Stimulated activated CD4-positive, alpha-beta T cell treated with anti-CD3 and anti-CD28 coated beads, Interleukin-15, amount 100 ng/mL, for 48 hours (primary cell): ENCODE measurements at regions not wholly inside any gene's neighbourhood (a gene's known extent, or its start where the extent isn't known, plus 50 kb on each side); places are given as distances from the start of the nearest gene placed in this dataset.
"Not testable (repeated sequence)": the region's sequence is repeated elsewhere in the genome, so short reads cannot be mapped to it uniquely, and the experiment has no call there.

ENCODE experiments used
- DNase-seq, 2 donors: peaks; one replicate each; pipeline ENCODE4 v3.0.0-alpha.2; 2020; ENCODE audit warnings: low read depth in 2 of 2

DNA sequence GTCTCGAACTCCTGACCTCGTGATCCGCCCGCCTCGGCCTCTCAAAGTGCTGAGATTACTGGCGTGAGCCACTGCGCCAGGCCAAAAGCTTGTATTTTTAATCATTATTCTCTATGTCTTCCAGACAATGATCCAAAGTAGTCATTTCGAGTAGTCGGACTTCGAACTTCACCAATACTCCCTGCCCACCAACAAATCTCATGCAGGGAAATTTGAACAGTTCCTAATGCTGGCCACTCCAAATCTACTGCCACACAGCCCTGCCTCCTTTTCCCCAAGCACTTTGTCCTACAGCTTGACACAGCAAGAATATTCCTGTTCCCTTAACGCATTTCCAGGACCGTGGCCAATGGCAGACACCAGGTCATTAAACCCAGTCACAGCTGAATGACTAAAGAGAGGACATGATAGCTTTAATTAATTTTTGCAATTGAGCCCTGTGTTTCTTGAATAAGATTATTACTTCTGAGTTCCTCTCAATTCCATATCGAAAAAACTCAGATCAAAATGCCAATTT, 142.3 kb upstream of the NRP1 start:
- DNase-seq: no peak

DNA sequence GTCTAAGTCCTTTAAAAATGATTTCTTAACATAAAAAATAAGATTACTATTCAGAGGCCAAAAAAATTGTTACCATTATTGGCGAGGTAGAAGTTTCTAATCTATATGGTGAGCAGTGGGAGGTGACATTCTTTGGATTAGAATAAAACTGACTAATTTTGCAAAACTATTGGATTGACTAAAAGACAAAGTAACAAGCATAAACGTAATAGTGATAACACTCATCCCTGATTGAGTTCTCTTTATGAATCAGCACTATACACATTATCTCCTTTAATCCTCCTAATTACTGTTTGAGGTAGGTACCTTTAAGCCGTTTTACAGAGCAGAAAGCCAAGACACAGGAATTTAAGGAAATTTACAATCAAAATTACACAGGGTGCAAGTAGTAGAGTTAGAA, 139.2 kb upstream of the NRP1 start:
- no peak for DNase-seq

DNA sequence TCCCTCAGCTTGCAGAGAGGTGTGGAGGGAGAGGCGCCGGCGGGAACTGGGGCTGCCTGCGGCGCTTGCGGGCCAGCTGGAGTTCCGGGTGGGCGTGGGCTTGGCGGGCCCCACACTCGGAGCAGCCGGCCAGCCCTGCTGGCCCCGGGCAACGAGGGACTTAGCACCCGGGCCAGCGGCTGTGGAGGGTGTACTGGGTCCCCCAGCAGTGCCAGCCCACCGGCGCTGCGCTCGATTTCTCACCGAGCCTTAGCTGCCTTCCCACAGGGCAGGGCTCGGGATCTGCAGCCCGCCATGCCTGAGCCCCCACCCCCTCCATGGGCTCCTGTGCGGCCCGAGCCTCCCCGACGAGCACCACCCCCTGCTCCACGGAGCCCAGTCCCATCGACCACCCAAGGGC, 133.5 kb upstream of the NRP1 start:
- not testable (repeated sequence) for DNase-seq

DNA sequence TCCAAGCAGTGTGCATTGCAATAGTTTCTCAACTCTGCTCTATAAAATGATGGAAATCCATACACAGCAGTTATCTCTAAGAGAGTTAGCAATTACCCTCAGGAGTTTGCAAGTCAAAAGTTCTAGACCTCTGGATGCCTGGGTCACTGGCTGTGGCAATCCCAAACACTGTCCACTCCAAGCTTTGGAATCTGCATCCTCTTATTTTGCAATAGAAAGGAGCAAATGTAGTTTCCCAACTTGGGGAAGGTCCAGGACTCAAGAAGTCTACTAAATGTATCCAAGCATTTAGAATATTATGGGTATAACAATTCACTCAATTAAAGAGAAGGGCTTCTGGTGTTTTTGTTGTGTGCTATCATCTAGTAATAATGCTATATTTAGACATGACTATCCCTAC, 131.3 kb upstream of the NRP1 start:
- no peak for DNase-seq

DNA sequence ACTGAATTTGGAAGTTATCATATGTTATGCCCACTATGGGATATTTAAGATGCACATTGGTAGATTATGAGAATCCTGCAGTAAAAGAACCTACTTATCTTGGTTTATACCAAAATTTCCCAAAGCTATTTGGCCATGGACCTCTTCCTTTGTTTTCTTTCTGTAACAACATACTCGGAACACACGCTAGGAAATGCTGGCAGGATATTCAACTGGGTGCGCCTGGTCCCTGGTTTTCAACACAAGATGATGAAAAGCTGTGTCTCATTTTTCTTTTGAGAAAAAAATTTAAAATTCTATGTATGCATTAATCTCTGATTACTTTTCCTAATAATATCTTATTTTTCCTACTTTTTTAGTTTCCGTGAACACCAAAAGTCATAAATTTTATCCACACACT, 128.5 kb upstream of the NRP1 start:
- no peak for DNase-seq

DNA sequence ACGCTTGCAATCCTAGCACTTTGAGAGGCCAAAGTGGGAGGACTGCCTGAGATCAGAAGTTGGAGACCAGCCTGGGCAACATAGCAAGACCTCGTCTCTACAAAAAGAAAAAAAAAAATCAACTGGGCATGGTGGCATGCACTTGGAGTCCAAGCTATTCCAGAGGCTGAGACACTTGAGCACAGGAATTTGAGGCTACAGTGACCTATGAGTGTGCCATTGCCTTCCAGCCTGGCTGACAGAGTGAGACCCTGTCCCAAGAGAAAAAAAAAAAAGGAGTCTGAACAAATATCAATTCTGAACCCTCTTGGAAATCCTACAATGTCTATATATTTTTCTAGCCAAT, 126.8 kb upstream of the NRP1 start:
- no peak for DNase-seq

DNA sequence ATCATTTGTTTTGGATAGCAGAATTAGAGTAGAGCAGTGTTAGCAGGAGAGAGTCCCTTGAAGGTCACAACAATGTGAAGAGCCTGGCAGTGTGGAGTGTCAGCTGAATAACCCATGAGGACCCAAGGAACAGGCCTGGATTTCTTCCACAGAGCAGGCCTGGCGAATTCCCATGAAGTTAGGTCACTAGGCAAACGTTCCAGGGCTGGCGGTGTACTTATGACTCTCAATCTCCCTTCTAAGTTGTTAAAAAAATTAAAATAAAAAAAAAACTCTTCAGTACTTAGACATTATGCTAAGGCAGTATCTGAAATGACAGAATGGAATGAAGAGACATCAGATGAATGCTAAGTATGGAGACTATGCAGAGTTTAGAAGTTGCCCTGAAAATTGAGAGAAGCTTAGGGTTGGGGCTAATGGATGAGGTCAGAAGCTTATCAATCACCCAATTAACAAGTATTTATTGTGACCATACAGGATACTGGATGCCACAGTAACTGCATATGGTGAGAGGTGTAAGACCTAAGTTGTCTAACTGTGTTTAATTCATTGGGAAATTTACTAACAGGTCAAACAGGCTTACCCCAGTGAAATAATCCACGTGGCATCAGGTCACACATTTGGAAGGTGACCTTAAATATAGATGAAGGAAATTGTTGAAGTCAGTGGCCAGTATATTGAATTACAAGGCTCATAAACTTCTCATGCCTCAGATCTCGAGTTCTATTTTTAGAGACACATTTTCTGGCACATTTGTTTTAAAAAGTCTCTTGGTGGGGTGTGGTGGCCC, 126.2 kb upstream of the NRP1 start:
- DNase-seq: no peak

DNA sequence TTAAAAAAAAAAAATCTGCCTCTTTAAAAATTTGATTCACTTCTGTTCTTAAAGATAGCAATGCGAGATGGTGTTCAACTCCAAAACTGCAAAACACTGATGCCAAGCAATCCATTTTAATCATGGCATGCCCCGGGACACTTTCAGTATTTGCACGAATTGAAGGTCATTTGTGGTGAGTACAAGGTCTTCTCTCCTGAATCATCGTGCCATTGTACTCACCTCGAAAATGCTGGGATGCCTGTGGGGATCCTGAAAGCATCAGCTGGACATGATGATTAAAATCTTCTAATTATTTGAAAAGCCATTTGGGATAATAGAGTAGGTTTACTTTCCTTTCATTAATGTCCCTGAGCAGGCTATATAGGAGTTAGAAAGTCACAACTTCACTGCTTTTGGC, 125.1 kb upstream of the NRP1 start:
- DNase-seq: no peak

DNA sequence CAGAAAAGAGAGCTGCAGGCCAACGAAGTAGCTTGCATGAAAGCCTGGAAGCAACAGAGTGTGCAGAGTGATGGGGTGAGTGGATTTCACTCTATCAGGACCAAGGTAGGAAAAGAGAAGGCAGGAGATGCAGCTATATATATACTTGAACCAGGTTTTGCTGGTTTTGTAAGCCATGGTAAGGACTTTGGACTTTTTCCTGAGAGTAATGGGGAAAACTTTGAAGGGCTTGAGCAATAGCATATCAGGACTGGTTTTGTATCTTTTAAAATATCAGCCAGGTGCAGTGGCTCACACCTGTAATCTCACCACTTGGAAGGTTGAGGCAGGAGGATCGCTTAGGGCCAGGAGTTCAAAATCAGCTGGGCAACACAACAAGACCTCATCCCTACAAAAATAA, 120.6 kb upstream of the NRP1 start:
- no peak for DNase-seq

DNA sequence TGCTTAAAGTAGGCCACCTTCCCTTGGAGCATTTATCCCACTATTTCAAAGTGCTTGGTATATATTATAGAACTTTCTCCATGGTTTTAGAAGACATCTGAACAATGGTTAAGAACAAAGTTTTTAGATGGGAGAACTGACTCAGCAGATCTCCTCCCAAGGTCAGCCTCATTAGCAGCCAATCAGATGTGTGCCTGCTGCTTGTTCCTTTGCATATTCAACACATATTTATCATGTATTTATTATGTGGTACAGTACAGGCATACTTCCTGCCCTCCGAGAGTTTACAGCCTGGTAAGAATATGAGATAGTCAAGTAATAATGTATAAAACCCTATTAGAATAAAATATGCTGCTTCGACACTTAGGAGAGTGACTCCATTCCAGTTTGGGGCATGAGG, 120.1 kb upstream of the NRP1 start:
- DNase-seq: no peak

DNA sequence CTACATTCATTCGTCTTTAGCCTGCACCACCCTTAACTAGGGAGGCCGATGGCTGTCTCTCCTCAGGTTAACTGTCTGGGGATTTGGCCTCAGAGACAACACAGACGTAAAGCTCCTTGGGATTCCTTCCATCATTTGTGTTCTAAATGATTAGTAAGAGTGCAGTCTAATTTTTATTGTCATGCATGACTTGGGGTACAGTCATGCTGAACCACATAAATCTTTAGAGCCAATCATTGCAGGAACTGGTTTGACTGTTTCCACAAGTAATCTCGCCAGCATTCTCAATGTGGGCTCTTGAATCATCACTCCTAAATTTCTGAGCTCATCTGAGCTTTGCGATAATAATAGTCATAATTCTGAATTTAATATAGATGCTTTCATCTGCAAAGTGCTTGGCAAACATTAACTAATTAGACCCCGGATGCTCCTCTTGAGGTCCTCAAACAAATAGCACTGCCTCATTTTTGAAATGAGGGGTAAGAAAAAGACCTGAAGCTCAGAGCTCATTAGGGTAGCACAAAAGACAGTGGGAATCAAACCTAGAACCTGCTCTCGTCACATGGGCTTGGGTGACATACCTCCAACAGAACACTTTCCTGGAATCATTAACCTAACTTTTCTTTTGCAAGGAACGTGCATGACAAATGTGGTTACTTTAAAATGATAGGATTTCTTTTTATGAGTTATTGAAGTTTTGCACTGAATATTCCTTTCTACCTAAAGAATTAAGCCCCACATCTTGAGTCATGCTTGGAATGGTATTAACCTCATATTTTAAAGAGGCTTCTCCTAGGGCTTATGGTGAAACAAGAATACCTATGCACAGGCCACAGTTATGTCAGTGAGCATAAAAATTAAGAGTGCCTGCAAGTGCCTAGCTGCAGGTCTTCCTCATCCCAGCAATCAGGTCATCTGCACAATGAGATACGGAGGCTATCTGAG, 118.9 kb upstream of the NRP1 start:
- no peak for DNase-seq

DNA sequence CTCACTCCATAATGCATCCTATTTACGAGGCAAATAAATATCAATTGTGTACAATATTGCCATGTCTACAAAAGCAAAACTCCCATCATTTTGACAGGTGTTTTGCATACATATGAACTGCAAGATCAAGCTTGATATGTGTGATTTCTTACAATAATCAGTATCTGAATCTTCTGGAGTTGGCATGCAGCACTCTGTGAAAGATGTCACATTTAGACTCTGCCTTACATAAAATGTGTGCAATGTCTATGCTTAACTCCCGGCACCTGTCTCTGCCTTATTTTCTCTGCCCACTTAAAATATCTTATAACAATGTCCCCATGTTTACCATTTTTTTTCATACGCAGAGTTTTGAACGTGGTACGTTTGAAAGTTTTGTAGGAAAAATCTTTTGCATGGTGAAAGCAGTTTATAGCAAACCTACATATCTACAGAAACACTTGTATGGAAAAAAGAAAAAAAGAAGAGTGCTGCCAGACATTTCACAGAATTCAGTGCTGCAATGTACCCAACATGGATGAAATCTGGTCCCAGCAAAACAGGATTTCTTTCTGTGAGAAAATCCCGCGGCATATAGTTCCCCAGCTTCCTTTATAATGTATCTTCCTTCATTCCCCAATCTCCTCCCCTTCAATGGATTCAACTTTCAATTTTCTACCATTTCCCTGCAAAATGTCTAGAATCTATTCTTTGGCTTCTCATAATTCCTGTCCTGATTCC, 114.1 kb upstream of the NRP1 start:
- no peak for DNase-seq

DNA sequence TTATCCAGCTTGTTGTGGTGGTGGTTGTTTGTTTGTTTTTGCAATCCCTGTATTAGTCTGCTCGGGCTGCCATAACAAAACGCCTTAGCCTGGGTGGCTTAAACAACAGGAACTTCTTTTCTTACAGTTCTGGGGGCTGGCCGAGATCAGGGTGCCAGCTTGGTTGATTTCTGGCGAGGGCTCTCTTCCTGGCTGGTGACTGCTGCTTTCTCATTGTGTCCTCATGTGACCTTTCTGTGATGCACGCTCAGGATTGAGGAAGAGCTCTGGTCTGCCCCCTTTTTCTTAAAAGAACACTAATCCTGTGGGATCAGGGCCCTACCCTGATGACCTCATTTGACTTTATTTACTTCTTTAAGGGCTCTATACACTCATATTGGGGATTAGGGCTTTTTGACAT, 107.1 kb upstream of the NRP1 start:
- no peak for DNase-seq

DNA sequence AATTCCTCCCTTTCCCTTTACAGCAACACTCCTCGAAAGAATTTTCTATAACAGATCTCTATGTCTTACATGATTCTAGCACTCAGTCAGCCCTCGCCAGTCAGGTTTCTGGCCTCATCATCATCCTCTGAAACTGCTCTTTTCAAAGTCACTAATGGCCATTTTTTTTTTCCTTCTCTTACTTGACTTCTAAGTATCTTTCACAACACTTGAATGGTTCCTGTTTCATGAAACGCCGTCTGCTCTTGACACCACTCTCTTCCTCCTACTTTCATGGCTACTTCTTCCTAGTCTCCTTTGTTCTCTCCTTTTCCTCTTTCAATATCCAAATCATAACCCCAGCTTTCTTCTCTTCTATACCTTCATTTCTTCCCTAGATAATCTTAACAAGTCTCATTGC, 100.5 kb upstream of the NRP1 start:
- DNase-seq: no peak

DNA sequence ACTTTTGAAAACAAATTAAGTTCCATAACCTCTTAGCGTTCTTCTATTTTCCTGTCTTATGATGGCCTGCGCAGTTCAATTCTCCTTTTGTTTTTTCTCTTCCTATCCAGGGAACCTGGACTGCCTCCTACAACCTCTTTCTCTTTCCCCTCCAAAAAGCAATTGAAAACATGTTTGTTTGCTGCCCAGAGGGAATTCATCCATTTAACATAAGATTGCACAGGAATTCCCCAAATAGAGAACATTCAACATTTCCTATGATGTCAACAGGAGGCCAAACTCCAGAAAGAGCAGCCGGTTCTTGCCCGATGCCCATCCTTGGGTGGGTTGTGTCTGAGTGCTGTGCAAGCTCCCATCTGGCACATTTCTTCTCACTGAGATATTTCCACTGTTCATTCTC, 94.2 kb upstream of the NRP1 start:
- DNase-seq: no peak

DNA sequence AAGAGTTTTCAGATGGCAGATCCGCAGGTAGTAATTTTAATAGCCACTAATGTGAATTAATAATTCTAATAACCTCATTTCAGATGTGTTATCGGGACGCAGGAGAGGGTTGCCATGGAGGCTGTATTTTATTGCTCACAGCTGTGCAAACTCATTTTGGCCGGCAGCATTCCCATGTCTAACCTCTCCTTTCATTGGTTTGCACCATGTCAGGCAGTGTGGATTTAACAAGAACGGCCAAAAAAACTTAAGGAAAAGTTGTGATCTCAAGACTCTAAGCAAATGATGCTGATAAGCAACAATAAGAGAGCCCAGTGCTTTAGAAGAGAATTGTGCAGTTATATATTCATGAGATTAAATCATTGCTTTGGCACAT, 88.7 kb upstream of the NRP1 start:
- no peak for DNase-seq

DNA sequence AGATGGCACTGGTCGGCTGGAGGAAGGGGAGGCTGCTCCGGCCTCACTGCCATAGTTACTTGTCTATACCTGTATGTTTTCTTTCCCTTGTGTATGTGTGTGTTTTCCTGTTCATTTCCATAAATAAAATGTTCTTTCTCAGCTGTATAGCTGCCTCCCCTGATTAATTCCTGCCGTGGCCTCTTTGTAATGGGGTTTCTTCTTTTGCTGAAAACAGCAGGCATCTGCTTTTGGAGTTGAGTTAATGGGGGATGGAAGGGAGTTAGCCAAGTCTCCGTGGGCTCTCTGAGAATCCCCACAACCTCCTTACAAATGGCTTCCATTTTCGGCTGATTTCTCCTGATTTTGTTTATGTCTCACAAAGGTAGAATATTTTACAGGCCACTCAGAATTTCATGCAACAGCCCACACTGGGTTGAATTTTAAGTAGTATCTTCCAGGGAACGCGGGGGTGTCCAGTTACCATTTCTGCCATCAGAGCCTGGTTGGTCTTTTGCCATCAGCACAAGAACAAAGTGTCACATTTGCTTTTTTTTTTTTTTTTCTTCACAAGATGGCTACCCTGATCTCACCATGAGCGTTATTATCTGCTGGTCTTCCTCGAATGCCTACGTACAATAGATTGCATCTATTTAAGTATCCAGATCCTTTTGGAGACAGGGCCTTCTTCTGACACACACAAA, 88.1 kb upstream of the NRP1 start:
- no peak for DNase-seq

DNA sequence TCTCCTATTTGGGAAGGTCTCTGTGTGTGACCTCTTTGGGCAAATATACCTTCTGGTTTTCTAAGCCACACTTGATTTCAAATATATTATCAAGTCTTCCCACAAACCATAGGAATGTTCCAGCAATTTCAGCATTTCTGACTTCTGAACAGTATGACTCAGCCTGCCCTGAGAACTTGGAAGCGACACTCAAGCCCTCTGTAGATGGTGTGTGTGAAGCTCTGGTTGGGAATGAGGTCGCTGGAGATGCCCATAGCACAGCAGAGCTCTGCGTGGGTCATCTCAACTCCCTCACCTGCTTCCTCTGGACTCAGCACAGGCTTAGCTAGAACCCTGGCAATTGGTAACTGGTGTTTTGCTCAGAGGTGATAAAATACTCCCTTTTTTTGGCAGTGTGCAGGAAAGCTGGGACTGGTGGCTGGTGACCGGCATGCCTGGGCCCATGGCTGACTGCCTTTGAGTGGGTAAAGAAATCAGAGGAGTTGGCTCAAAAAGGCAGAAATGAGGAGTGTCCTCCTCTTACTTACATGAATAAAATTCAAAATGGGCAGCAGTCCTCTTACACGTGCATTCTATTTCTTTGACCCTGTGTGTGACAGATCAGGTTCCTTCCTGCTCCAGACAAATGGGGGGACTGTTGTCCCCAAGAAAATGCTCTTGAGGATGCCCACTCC, 87.5 kb upstream of the NRP1 start:
- DNase-seq: no peak

DNA sequence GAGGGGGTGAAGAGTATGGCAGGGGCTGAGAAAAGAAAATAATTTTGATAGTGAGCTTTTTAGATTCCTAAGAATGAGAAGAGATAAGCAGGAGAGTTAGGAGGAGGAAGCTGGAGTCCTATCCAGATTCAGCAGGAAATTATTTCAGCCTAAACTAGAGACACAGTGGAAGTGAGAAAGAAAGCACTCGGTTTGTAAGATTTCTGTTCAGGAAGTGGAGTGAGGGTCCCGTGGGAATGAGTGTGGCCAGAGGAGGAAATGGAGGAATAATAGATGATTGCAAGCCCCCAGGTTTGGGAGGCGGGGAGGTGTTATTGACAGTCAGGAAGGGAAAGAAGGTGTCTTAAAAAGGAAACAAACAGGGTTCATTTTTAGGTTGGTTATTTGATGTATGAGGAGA, 84.8 kb upstream of the NRP1 start:
- DNase-seq: no peak

DNA sequence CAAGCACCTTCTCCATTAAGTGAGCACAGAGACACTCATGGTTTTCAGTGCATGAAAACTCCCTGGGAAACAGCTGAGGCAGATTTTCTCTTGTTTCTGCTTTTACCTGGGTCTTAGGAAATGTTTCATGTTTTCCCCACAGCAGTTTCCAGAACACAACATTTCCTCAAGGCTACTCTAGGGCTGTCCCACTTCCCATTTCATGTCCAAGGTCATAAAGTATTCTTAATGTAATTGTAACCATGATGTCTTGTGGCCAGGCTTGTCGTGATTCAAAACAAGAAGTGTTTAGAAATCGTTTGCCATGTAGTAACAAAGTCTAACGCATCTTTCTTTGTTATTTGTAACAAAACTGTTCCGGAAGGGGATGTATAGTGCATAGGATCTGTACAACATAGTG, 83.8 kb upstream of the NRP1 start:
- DNase-seq: no peak

DNA sequence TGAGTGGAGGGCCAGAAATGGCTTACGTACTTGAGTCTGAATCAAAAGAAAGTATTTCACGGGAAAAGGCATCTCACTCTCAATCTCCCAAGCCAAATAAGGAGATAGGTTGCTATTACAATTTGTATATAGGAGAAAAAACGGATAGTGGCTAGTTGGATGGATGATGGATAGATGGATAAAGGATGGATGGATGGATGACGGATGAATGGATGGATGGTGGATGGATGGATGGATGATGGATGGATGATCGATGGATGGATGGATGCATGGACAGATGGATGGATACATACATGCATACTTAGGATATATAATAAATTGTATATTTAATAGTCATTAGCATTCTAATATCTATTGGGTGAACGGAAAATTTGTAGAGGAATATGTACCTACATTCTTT, 82.2 kb upstream of the NRP1 start:
- no peak for DNase-seq
